Mammary epithelial cell (primary cell): ENCODE measurements at regions not wholly inside any gene's neighbourhood (a gene's known extent, or its start where the extent isn't known, plus 50 kb on each side); places are given as distances from the start of the nearest gene placed in this dataset.

Source experiments
- CTCF ChIP-seq, 2 donors: IDR thresholded peaks in 1 of 2; conservative IDR thresholded peaks in 1 of 2; 2 replicates each; pipeline ENCODE4 v1.5.1; 2011 to 2012; ENCODE audit warnings: inconsistent platforms in 2 of 2, low read length in 2 of 2, mild to moderate bottlenecking in 2 of 2, control low read depth in 1 of 2, low read depth in 1 of 2; ENCODE audit not compliant: insufficient read depth in 1 of 2; ENCODE audit errors: extremely low read depth in 1 of 2
- EZH2 ChIP-seq: IDR thresholded peaks from 2 replicates; pipeline ENCODE4 v1.6.1; 2012; ENCODE audit warnings: low read length, inconsistent platforms, borderline replicate concordance

- no peak for TF ChIP-seq CTCF (conservative IDR thresholded peaks at IDR 0.05 in 1 of 2, IDR thresholded peaks at IDR 0.05 in 1 of 2; ENCODE audit: extremely low read depth in 1 of 2, insufficient read depth in 1 of 2, low read depth in 1 of 2, low read length in 2 of 2)
- TF ChIP-seq EZH2 = no peak
Measured at GRCh38 chr22:47690586-47690985, 928.1 kb downstream of the TBC1D22A start.
